ENCODE measurements at regions not wholly inside any gene's neighbourhood (a gene's known extent, or its start where the extent isn't known, plus 50 kb on each side); places are given as distances from the start of the nearest gene placed in this dataset.

DNA sequence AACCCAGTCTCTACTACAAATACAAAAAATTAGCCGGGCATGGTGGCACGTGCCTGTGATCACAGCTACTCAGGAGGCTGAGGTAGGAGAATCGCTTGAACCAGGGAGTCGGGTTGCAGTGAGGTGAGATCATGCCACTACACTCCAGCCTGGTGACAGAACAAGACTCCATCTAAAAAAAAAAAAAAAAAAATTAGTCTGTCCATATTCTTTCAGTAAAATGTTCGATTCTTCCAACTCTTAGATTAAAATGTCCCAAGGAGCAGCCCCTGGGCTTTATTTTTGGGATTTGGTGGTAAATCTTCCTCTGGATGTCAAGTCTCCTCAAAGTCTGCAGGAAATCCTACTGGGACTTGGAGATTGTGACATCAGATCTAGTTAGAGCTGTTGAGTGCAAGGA is 101.0 kb upstream of the EEF1E1 start:
- no peak for TF ChIP-seq CTCF (IDR thresholded peaks at IDR 0.05; ENCODE audit: low read depth, low read length)
- no peak for DNase-seq (ENCODE audit: extremely low read depth, low read depth)

GRCh38 chr6:8201679-8202078 is 99.3 kb upstream of the EEF1E1 start:
- TF ChIP-seq CTCF (IDR thresholded peaks at IDR 0.05; ENCODE audit: low read depth, low read length): no peak
- no peak for DNase-seq (ENCODE audit: extremely low read depth, low read depth)

DNA sequence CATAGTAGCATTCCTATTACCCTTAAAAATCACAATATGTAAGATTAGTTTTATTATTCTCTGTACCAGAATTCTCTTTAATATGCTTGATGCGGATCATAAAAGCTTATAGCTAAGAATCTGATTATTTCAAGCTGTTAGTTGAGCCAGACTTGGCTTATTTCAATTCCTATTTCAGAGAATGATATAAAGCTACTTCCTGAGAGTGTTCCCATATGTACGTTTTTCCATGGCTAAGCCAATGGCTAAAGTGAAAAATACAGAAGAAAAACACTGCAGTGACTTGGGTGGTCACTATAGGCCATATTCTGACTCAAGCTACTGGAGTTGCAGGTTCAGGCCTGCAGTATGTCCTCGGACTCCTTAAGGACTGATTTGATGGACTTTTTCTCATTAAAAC is 97.9 kb upstream of the EEF1E1 start:
- TF ChIP-seq CTCF (IDR thresholded peaks at IDR 0.05; ENCODE audit: low read depth, low read length): no peak
- no peak for DNase-seq (ENCODE audit: extremely low read depth, low read depth)

DNA sequence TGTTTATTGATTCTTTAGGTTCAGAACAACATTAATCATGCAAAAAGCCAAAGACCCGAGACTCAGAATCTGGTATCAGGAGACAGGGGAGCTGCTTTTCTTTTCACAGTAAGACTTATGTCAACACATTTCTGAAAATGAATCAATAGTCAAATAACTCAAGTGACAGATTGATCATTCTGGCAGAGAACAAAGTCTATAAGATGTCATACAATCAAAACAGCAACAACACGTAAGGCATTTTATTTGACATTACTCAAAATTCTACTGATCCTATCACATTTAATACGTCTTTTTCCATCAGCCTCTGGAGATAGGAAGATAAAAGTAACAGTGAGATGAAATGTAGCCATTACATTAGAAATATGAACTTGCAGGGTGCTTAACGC is 93.4 kb upstream of the EEF1E1 start:
- no peak for TF ChIP-seq CTCF (IDR thresholded peaks at IDR 0.05; ENCODE audit: low read depth, low read length)
- no peak for DNase-seq (ENCODE audit: extremely low read depth, low read depth)

- DNase-seq (ENCODE audit: extremely low read depth, low read depth): no peak
- peak; percentile 4 for TF ChIP-seq CTCF (IDR thresholded peaks at IDR 0.05; ENCODE audit: low read depth, low read length)
Observed at GRCh38 chr6:8195040-8195713, 92.8 kb upstream of the EEF1E1 start.

GRCh38 chr6:8194490-8194889 is 92.1 kb upstream of the EEF1E1 start:
- TF ChIP-seq CTCF (IDR thresholded peaks at IDR 0.05; ENCODE audit: low read depth, low read length): no peak
- DNase-seq (ENCODE audit: extremely low read depth, low read depth): no peak

DNA sequence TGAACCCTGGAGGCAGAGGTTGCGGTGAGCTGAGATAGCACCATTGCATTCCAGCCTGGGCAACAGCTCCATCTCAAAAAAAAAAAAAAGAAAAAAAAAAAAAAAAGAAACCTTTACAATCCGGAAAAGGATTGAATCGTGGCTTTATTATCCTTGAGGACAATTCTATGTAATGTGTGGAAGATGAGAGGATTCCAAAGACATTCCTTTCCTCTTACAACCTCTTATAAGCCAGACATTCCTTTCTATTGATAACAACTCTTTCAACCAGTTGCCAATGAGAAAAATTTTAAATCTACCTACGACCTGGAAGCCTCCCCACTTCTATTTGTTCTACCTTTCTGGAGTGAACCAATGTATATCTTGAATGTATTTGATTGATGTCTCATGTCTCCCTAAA is 91.2 kb upstream of the EEF1E1 start:
- no peak for TF ChIP-seq CTCF (IDR thresholded peaks at IDR 0.05; ENCODE audit: low read depth, low read length)
- DNase-seq (ENCODE audit: extremely low read depth, low read depth): no peak

All from AG09319 (cell line).